ENCODE measurements at regions not wholly inside any gene's neighbourhood (a gene's known extent, or its start where the extent isn't known, plus 50 kb on each side); places are given as distances from the start of the nearest gene placed in this dataset.

GRCh38 chr7:52079726-52080125 lies 763.1 kb upstream of the COBL start:
- peaks cover 2% of the 10 kb centered on the region for H3K36me3 Mint-ChIP-seq (ENCODE audit: low read depth, unreplicated experiment)
- H3K9me3 Mint-ChIP-seq (ENCODE audit: unreplicated experiment): no peaks in the 10 kb centered on the region
- Histone ChIP-seq H3K4me3 (ENCODE audit: insufficient read depth, low read depth, low read length) (no peak overlapping the region), H3K27ac (ENCODE audit: low read depth, low read length) (no peak overlapping the region), H3K27me3 (ENCODE audit: insufficient read depth, low read length) (no peaks in the 10 kb centered on the region), H3K9ac (ENCODE audit: low read length) (no peak overlapping the region), H3K79me2 (ENCODE audit: insufficient read depth, low read length) (no peaks in the 10 kb centered on the region), H3K9me3 (ENCODE audit: insufficient read depth, low read depth, low read length) (no peaks in the 10 kb centered on the region), H3K4me2 (ENCODE audit: low read length) (no peak overlapping the region), H2AFZ (ENCODE audit: low read depth, low read length) (no peak overlapping the region), H3K36me3 (ENCODE audit: insufficient read depth, low read length) (no peaks in the 10 kb centered on the region), H4K20me1 (ENCODE audit: insufficient read depth, low read length) (no peaks in the 10 kb centered on the region), H3K4me1 (ENCODE audit: insufficient read depth, low read length) (no peaks in the 10 kb centered on the region)
- TF ChIP-seq CTCF (IDR thresholded peaks at IDR 0.05; ENCODE audit: insufficient read depth, low read depth, low read length): no peak
- no peak for TF ChIP-seq EZH2 (IDR thresholded peaks at IDR 0.05; ENCODE audit: insufficient read depth, low read length)
- no peak for FAIRE-seq
- no peak overlapping the region for H3K27ac Mint-ChIP-seq (ENCODE audit: unreplicated experiment)
- DNase-seq (ENCODE audit: low read depth): no peak
- H3K27me3 Mint-ChIP-seq (ENCODE audit: low read depth, unreplicated experiment): no peaks in the 10 kb centered on the region
- no peak overlapping the region for H3K4me3 Mint-ChIP-seq (ENCODE audit: unreplicated experiment)
- no peaks in the 10 kb centered on the region for H3K4me1 Mint-ChIP-seq (ENCODE audit: low read depth, unreplicated experiment)

DNA sequence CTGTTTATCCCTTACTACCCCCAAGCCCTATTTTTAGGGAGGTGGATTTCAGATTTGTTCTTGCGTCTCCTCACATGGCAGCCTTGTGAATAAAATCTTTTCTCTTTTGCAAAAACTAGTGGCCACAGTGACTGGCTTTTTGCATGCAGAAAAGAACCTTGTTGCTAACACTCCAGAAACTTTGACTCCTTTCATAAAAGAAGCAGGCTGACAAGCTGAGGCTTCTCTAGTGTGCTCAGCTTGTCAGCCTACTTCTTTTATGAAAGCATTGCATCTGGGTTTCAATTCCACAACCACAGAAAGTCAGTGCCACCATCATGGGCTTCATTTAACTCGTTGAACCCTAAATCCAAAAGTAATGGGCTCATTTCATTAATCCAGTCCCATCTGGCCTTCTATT lies 761.0 kb upstream of the COBL start:
- no peaks in the 10 kb centered on the region for H3K27me3 ChIP-seq (ENCODE audit: insufficient read depth, low read length)
- H3K4me2 ChIP-seq (ENCODE audit: low read length): no peak overlapping the region
- Mint-ChIP-seq H3K36me3 (ENCODE audit: low read depth, unreplicated experiment) (peaks cover 2% of the 10 kb centered on the region), H3K4me3 (ENCODE audit: unreplicated experiment) (no peak overlapping the region), H3K27ac (ENCODE audit: unreplicated experiment) (no peak overlapping the region), H3K27me3 (ENCODE audit: low read depth, unreplicated experiment) (peaks cover 3% of the 10 kb centered on the region), H3K9me3 (ENCODE audit: unreplicated experiment) (no peaks in the 10 kb centered on the region), H3K4me1 (ENCODE audit: low read depth, unreplicated experiment) (no peaks in the 10 kb centered on the region)
- no peak overlapping the region for H3K4me3 ChIP-seq (ENCODE audit: insufficient read depth, low read depth, low read length)
- FAIRE-seq: no peak
- H3K79me2 ChIP-seq (ENCODE audit: insufficient read depth, low read length): no peaks in the 10 kb centered on the region
- no peak overlapping the region for H2AFZ ChIP-seq (ENCODE audit: low read depth, low read length)
- no peak overlapping the region for H3K27ac ChIP-seq (ENCODE audit: low read depth, low read length)
- no peaks in the 10 kb centered on the region for H4K20me1 ChIP-seq (ENCODE audit: insufficient read depth, low read length)
- H3K9me3 ChIP-seq (ENCODE audit: insufficient read depth, low read depth, low read length): no peaks in the 10 kb centered on the region
- no peaks in the 10 kb centered on the region for H3K36me3 ChIP-seq (ENCODE audit: insufficient read depth, low read length)
- no peaks in the 10 kb centered on the region for H3K4me1 ChIP-seq (ENCODE audit: insufficient read depth, low read length)
- no peak overlapping the region for H3K9ac ChIP-seq (ENCODE audit: low read length)
- TF ChIP-seq CTCF (IDR thresholded peaks at IDR 0.05; ENCODE audit: insufficient read depth, low read depth, low read length) (no peak), EZH2 (IDR thresholded peaks at IDR 0.05; ENCODE audit: insufficient read depth, low read length) (no peak)
- no peak for DNase-seq (ENCODE audit: low read depth)

GRCh38 chr7:52074912-52075311 lies 758.3 kb upstream of the COBL start:
- Histone ChIP-seq H4K20me1 (ENCODE audit: insufficient read depth, low read length) (no peaks in the 10 kb centered on the region), H2AFZ (ENCODE audit: low read depth, low read length) (no peak overlapping the region), H3K4me3 (ENCODE audit: insufficient read depth, low read depth, low read length) (no peak overlapping the region), H3K9ac (ENCODE audit: low read length) (no peak overlapping the region), H3K27ac (ENCODE audit: low read depth, low read length) (no peak overlapping the region), H3K9me3 (ENCODE audit: insufficient read depth, low read depth, low read length) (peaks cover 2% of the 10 kb centered on the region), H3K27me3 (ENCODE audit: insufficient read depth, low read length) (no peaks in the 10 kb centered on the region), H3K79me2 (ENCODE audit: insufficient read depth, low read length) (no peaks in the 10 kb centered on the region), H3K36me3 (ENCODE audit: insufficient read depth, low read length) (no peaks in the 10 kb centered on the region), H3K4me2 (ENCODE audit: low read length) (no peak overlapping the region), H3K4me1 (ENCODE audit: insufficient read depth, low read length) (no peaks in the 10 kb centered on the region)
- FAIRE-seq (no peak), DNase-seq (ENCODE audit: low read depth) (no peak)
- H3K4me1 Mint-ChIP-seq (ENCODE audit: low read depth, unreplicated experiment): no peaks in the 10 kb centered on the region
- TF ChIP-seq CTCF (IDR thresholded peaks at IDR 0.05; ENCODE audit: insufficient read depth, low read depth, low read length): no peak
- TF ChIP-seq EZH2 (IDR thresholded peaks at IDR 0.05; ENCODE audit: insufficient read depth, low read length): no peak
- H3K27me3 Mint-ChIP-seq (ENCODE audit: low read depth, unreplicated experiment): peaks cover 3% of the 10 kb centered on the region
- no peak overlapping the region for H3K4me3 Mint-ChIP-seq (ENCODE audit: unreplicated experiment)
- H3K36me3 Mint-ChIP-seq (ENCODE audit: low read depth, unreplicated experiment): peaks cover 2% of the 10 kb centered on the region
- no peaks in the 10 kb centered on the region for H3K9me3 Mint-ChIP-seq (ENCODE audit: unreplicated experiment)
- H3K27ac Mint-ChIP-seq (ENCODE audit: unreplicated experiment): no peak overlapping the region

Data from astrocyte (in vitro differentiated cells and primary cell).